HG02870 (cell line): ENCODE measurements at regions not wholly inside any gene's neighbourhood (a gene's known extent, or its start where the extent isn't known, plus 50 kb on each side); places are given as distances from the start of the nearest gene placed in this dataset.
"Not testable (repeated sequence)": the region's sequence is repeated elsewhere in the genome, so short reads cannot be mapped to it uniquely, and the experiment has no call there.

Experiments used
- ATAC-seq: cut with Tn5 transposase; IDR thresholded peaks from one replicate; pipeline ENCODE4 v1.9.1; 2021; ENCODE audit warnings: mild to moderate bottlenecking, moderate library complexity; ENCODE audit not compliant: unreplicated experiment

DNA sequence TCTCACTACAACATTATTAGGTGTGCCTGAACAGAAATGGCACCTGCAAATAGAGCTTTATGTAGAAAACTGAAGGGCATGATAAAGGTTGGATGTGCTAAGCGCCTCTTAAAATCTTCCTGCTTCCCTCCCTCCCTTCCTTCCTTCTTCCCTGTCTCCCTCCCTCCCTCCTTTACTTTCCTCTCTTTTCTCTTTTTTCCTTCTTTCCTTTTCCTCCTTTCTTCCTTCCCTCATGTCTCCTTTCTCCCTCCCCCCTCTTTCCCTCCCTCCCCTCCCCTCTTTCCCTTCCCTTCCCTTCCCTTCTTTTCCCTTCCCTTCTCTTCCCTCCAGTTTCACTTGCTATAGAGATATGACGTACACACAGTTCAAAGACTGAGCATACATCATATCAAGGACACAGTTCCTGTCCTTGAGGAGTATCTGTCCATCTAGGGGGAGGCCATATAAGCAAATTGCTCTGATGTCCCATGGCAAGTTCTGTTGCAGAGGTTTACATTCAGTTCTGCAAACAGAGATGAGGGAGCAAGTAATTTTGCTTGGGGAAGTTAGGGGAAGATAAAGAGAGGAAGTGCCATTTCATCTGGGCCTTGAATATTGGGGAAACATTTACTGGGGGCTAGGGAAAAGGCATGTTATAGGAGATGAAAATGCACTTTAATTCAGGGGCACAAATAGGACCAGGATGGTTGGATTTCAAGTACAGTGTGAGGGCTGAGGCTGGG lies 79.0 kb upstream of the EEF1E1 start:
- ATAC-seq, result no peak

DNA sequence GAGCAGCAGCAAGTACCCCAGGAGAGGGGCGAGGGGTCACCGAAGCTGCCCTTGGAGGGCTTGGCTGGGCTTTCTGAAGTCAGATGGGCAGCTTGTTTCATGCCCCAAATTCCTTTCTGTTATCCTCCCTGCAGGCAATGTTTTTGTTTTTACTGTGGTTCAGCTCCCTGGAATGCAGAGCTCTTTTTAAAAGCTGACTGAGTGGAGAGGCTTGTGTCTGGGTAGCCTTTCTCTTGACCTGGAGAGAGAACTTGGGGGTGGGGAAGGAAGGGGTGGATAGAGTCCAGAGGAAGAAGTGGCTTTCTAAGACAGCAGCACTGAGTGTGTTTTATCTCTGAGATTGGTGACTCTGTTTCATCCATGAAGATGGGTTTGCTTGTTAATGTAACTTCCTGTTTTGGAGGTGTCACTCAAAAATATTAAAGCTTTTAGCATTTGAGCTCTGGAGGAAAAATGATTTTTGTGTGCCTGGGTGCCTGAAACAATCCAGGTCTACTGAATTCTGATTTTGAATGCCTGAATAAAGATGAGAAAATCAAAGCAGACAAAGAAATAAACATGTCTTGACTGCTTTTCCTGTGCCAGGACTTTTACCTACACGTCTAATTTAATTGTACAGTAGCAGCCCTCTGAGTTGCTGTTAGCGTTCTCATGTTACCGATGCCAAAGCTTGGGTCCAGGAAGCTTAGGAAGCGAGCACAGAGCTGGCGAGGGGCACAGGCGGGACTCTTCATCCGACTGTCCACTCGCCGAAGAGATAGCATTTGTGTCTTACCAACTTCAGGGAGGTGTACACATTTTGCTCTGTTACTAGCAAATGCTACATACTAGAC lies 78.2 kb upstream of the EEF1E1 start:
- no peak for ATAC-seq

DNA sequence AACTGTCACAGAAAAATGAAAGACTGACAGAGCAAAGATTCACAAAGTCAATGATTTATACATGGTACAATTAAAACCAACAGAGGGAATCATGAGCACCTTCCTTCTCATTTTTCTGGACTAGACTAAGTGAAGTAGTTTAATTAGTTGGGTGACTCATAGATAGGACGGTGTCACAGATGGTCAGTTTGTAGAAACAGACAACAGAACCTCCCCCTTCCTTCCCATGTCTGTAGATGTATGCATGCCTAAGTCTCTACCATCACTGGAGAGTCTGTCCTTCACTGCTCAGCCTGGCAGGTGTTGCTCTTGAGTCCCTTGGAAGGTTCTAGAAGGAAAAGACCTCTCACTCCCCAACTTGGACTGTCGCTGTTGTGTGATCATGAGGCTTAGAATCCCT lies 75.4 kb upstream of the EEF1E1 start:
- no peak for ATAC-seq

DNA sequence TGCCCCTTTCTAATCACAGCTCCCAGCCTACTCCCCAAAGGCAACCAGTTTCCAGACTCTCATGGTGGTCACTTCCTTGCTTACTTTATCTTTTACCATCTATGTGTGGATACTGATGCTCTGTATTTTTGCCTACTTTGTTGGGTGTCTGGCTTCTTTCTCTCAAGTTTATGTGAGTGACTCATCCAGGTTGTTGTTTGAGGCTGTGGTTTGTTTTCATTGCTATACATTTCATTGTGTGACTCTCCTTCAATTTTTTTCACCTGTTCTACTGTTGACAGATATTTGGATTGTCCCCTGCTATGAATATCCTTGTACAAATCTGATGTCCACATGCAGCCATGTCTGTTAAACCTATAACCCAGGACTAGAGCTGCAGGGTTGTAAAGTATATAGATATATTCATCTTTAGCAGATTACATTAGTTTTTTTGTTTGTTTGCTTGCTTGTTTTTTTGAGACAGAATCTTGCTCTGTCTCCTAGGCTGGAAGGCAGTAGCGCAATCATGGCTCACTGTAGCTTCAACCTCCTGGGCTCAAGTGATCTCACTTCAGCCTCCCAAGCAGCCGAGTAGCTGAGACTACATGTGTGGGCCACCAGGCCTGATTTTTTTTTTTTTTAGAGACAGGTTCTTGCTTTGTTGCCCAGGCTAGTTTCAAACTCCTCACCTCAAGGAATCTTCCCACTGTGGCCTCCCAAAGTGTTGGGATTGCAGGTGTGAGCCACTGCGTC lies 72.9 kb upstream of the EEF1E1 start:
- no peak for ATAC-seq

DNA sequence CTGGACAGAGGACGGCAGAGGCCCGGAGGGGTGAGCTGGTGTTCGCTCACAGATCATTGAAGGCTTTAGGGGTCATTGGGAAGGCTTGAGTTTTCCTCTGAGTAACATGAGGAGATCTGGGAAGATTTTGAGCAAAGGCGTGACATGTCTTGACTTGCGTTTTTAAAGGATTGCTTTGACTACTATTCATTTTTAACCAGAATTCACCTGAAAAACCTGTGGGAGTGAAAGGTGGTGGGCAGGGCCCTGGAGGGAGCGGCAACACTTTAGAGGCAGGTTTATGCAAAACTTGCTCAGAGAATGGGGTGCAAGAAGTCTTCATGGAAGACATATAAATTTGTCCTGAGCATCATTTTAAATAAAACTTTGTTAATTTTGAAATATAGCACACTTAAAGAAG lies 72.2 kb upstream of the EEF1E1 start:
- no peak for ATAC-seq

DNA sequence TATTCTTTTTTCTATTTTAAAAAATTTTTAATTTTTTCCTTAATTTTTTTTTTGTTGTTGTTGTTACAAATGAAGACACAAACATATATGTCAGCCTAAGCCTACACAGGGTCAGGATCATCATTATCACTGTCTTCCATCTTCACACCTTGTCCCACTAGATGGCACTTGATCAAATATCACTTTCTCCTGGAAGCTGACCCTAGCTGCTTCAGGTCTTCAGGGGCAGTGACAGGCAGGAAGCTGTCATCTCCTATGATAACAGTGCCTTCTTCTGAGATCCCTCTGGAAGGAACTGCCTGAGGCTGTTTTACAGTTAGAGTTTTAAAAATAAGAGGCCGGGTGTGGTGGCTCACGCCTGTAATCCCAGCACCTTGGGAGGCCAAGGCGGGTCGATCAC lies 70.2 kb upstream of the EEF1E1 start:
- no peak for ATAC-seq

DNA sequence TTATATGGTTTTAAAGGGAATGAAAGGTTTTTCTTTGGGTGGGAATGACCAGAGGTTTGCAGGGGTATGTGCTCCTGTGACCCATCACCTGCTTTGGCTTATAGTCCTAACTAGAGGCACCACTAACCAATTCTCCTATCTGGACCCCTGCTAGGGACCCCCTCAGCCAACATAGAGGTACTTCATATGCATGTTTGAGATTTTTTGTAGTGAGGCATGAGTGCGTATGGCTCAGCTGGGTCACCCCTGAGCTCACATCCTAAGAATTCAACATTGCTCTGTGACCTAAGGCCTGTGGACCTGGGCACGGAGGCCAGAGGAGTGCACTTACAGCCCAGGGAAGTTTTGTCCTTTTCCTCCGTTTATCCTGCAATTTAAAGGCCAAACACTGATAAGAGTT lies 68.4 kb upstream of the EEF1E1 start:
- ATAC-seq, result no peak

DNA sequence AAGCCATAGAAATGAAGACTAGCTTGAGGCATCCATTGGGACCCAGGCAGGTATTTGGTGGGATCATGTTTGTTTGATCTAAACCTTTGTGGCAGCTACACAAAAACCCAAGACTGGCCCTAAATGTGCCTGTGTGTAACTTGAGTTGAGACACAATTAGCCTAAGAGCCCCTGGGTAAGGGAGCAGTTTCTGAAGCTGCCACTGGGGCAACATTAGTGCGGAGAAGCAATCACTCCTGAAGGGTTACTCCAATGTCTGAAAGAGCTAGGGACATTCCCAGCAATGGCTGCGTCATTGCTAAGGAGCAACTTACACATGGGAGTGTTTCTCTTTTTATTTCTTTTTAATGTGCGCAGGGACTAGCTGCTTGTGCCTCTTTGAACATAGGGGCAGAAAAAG lies 67.9 kb upstream of the EEF1E1 start:
- ATAC-seq, result no peak

DNA sequence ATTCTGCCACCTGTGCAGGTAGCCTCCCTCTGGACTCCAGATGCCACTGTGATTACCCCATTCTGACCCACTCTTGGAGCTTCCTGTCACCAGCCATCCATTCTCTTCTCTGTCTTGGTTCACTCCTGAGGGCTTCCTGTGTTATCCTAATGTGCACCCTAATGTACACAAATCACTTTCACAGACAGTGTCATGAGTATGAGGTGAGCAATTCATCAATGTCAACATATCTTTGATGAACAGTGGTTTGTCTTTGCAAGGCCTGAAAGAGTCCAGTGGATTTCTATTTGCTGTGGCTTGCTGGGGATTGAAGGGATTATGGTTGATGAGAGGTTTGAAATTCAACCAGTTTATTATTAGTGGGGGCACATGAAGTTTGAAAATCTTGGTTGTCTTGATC lies 63.8 kb upstream of the EEF1E1 start:
- no peak for ATAC-seq

DNA sequence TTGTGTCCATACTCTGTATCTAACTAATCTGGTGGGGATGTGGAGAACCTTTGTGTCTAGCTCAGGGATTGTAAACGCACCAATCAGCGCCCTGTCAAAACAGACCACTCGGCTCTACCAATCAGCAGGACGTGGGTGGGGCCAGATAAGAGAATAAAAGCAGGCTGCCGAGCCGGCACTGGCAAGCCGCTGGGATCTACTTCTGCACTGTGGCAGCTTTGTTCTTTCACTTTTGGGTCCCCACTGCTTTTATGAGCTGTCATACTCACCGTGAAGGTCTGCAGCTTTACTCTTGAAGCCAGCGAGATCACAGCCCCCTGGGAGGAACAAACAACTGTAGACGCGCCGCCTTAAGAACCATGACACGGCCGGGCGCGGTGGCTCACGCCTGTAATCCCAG lies 62.7 kb upstream of the EEF1E1 start:
- ATAC-seq, result not testable (repeated sequence)

DNA sequence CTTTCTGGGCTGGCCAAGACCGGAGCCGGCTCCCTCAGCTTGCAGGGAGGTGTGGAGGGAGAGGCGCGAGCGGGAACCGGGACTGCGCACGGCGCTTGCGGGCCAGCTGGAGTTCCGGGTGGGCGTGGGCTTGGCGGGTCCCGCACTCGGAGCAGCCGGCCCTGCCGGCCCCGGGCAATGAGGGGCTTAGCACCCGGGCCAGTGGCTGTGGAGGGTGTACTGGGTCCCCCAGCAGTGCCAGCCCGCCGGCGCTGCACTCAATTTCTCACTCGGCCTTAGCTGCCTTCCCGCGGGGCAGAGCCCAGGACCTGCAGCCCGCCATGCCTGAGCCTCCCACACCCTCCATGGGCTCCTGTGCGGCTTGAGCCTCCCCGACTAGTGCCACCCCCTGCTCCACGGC lies 61.9 kb upstream of the EEF1E1 start:
- not testable (repeated sequence) for ATAC-seq

DNA sequence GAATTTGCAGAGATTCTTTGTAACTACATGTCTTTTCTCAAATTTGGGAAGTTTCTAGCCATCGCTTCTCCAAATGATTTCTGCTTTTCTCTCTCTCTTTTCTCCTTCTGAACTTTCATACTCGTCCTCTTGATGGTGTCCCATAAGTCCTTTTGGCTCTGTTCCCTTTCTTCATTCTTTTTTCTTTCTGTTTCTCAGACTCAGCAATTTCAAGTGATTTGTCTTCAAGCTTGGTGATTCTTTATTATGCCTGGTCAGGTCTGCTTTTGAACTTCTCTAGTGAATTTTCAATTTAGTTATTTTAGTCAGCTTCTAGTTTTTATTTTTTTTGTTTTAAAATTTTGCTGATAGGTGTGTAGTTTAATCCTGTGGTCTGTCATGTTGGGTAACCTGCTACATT lies 57.6 kb upstream of the EEF1E1 start:
- no peak for ATAC-seq

DNA sequence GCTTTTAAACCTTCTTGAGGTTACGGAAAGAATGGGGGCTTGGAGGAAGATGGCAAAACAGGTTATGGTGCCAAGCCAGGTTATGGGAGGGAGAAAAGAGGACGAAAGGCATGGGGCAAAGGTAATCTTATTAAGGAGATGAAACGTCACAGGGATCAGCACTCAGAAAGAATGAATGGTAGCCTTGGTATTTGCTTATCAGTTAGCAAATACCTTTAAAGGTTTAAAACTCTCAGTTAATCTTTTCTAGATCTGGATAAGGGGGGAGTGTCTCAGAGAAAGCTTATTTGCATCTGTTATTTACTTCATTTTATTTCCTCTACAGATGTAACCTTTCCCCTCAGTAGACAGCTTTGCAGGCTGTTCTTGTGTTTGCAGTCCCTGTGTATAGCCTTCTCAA lies 55.5 kb upstream of the EEF1E1 start:
- ATAC-seq, result no peak

DNA sequence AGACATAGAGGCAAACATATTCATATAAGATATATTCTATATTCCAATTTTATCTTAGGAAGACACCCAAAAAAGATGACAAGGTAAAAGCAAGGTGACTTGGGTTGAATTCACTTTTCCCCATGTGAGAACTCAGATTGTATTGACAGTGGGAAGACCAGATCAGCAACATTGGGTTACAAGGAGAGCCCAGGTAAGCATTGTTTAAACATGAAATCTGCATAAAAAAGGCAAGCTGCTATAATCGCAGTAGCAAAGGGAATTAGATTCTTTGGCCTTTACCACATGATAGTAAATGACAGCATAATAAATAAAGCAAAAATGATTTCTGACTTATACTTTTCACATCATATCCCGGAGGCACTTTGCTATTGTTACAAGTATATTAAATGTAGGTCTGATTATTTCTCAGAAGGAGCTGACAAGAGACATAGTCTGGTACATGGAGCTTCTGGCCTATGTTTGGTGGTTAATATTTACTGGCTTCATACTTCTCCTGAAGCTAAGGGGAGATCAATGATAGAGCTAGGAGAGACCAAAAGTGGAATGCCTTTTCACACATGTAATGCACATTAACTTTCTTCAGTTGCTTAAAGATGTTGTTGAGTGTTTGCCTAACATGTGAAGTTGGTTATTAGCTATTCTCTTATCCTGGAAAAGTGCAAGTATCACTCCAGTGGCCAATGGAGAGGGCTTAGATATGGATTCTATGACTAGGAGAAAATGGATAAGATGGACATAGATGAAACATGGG lies 53.1 kb upstream of the EEF1E1 start:
- no peak for ATAC-seq
